ENCODE measurements at regions not wholly inside any gene's neighbourhood (a gene's known extent, or its start where the extent isn't known, plus 50 kb on each side); places are given as distances from the start of the nearest gene placed in this dataset.
"Not testable (repeated sequence)": the region's sequence is repeated elsewhere in the genome, so short reads cannot be mapped to it uniquely, and the experiment has no call there.

- no peak overlapping the region for H3K4me3 ChIP-seq (ENCODE audit: low read length)
- H3K27me3 ChIP-seq (replicated peaks; ENCODE audit: control insufficient read depth, insufficient read depth, low read length): peaks cover 14% of the 10 kb centered on the region
- H3K9ac ChIP-seq (ENCODE audit: low read length): no peak overlapping the region
- H3K4me1 ChIP-seq (ENCODE audit: control insufficient read depth, insufficient read depth, low read length): peaks cover 14% of the 10 kb centered on the region
- no peaks in the 10 kb centered on the region for H3K36me3 ChIP-seq (ENCODE audit: control insufficient read depth, insufficient read depth, low read length, severe bottlenecking)
- H3K9me3 ChIP-seq (ENCODE audit: control insufficient read depth, low read length): no peaks in the 10 kb centered on the region
- DNase-seq (ENCODE audit: low read depth): peak; percentile 73
Measured at GRCh38 chr3:197367081-197367780, 68.8 kb upstream of the DLG1 start.

DNA sequence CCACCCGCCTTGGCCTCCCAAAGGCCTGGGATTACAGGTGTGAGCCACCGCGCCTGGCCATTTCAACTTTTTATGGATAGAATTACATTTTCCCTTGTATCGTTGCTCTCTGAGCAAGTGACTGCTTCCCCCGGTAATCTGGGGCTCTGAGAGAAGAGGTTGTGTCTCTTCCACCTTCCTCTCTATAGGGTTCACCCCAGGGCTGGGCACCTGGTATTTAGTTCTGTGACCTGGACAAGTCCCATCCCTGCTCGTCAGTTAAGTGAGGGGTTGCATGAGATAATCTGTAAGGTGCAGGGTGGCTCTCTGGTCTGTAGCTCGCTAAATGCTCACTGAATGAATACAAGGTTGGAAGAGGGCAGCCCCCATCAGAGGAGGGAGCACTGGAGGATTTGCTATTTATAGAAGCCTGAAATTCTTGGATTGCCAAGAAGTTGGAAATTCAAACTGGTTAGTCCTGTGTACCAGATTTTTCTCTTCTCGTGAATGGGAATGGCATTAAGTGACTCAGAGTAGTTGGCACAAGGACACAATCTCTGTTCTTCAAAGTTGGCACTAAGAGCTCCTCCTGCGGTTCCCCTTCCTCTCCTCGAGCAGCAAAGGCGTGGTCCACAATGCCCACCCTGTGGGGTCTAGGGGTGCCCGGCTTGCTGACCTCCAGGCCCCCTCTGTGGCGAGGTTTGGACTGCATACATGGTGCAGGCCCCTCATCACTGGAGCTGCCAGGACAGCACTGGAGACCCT, 68.1 kb upstream of the DLG1 start:
- peaks cover 8% of the 10 kb centered on the region for H3K4me1 ChIP-seq (ENCODE audit: control insufficient read depth, insufficient read depth, low read length)
- H3K4me3 ChIP-seq (ENCODE audit: low read length): no peak overlapping the region
- DNase-seq (ENCODE audit: low read depth): no peak
- no peaks in the 10 kb centered on the region for H3K9me3 ChIP-seq (ENCODE audit: control insufficient read depth, low read length)
- no peak overlapping the region for H3K9ac ChIP-seq (ENCODE audit: low read length)
- no peaks in the 10 kb centered on the region for H3K36me3 ChIP-seq (ENCODE audit: control insufficient read depth, insufficient read depth, low read length, severe bottlenecking)
- peaks cover 14% of the 10 kb centered on the region for H3K27me3 ChIP-seq (replicated peaks; ENCODE audit: control insufficient read depth, insufficient read depth, low read length)

- Histone ChIP-seq H3K4me1 (ENCODE audit: control insufficient read depth, insufficient read depth, low read length) (peaks cover 6% of the 10 kb centered on the region), H3K9me3 (ENCODE audit: control insufficient read depth, low read length) (no peaks in the 10 kb centered on the region), H3K9ac (ENCODE audit: low read length) (no peak overlapping the region), H3K4me3 (ENCODE audit: low read length) (no peak overlapping the region), H3K27me3 (replicated peaks; ENCODE audit: control insufficient read depth, insufficient read depth, low read length) (peaks cover 14% of the 10 kb centered on the region), H3K36me3 (ENCODE audit: control insufficient read depth, insufficient read depth, low read length, severe bottlenecking) (no peaks in the 10 kb centered on the region)
- no peak for DNase-seq (ENCODE audit: low read depth)
Measured at GRCh38 chr3:197365586-197365985, 67.2 kb upstream of the DLG1 start.

- Histone ChIP-seq H3K27me3 (replicated peaks; ENCODE audit: control insufficient read depth, insufficient read depth, low read length) (peaks cover 14% of the 10 kb centered on the region), H3K36me3 (ENCODE audit: control insufficient read depth, insufficient read depth, low read length, severe bottlenecking) (no peaks in the 10 kb centered on the region), H3K9ac (ENCODE audit: low read length) (no peak overlapping the region), H3K4me3 (ENCODE audit: low read length) (no peak overlapping the region), H3K4me1 (ENCODE audit: control insufficient read depth, insufficient read depth, low read length) (no peaks in the 10 kb centered on the region), H3K9me3 (ENCODE audit: control insufficient read depth, low read length) (peaks cover 8% of the 10 kb centered on the region)
- DNase-seq (ENCODE audit: low read depth): no peak
Measured at GRCh38 chr3:197364410-197365071, 66.1 kb upstream of the DLG1 start.

DNA sequence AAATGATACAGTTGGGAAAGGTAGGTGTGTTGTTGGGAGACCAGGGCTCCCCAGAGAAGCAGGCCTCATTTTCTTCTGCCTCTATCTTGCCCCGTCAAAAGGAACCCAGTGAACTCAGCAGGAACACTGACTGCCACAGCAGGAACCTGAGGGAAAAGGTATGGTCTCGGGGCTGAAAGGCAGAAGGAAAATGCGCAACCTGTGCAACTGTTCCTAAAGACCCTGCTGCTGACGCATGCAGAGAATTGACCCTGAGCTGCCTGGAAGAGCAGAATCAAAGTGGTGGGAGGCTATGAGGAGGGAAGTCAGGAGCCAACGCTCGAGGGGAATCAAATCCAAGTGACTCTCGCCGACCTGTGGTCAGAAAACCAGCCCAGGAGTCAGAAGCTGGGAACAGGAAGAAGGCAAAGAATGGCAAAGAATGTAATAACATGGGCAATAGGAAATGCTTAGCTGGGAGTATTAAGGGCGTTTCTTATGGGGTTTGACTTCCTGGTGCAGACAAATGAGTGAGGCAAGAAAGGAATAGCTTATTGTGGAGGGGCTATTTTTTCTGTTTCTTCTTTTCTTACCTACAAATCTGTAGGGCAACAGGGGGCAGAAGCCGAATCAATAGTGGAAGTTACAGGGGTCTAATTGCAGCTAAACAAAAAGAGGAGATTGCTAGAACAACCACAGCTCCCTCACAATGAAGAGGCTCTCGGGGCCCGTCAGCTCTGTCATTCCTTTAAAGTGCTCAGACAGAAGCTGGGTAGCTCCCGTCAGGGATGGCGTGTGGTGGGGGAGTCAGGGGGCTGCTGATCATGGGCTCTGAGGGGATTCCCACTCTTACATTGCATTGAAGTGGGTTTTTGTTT, 65.4 kb upstream of the DLG1 start:
- Histone ChIP-seq H3K36me3 (ENCODE audit: control insufficient read depth, insufficient read depth, low read length, severe bottlenecking) (no peaks in the 10 kb centered on the region), H3K4me1 (ENCODE audit: control insufficient read depth, insufficient read depth, low read length) (no peaks in the 10 kb centered on the region), H3K9me3 (ENCODE audit: control insufficient read depth, low read length) (peaks cover 14% of the 10 kb centered on the region), H3K4me3 (ENCODE audit: low read length) (no peak overlapping the region), H3K9ac (ENCODE audit: low read length) (no peak overlapping the region), H3K27me3 (replicated peaks; ENCODE audit: control insufficient read depth, insufficient read depth, low read length) (peaks cover 14% of the 10 kb centered on the region)
- DNase-seq (ENCODE audit: low read depth): no peak

GRCh38 chr3:197362081-197362480, 63.7 kb upstream of the DLG1 start:
- Histone ChIP-seq H3K27me3 (replicated peaks; ENCODE audit: control insufficient read depth, insufficient read depth, low read length) (peaks cover 14% of the 10 kb centered on the region), H3K36me3 (ENCODE audit: control insufficient read depth, insufficient read depth, low read length, severe bottlenecking) (no peaks in the 10 kb centered on the region), H3K4me1 (ENCODE audit: control insufficient read depth, insufficient read depth, low read length) (no peaks in the 10 kb centered on the region), H3K9me3 (ENCODE audit: control insufficient read depth, low read length) (peaks cover 14% of the 10 kb centered on the region), H3K4me3 (ENCODE audit: low read length) (no peak overlapping the region), H3K9ac (ENCODE audit: low read length) (no peak overlapping the region)
- DNase-seq (ENCODE audit: low read depth): no peak

DNA sequence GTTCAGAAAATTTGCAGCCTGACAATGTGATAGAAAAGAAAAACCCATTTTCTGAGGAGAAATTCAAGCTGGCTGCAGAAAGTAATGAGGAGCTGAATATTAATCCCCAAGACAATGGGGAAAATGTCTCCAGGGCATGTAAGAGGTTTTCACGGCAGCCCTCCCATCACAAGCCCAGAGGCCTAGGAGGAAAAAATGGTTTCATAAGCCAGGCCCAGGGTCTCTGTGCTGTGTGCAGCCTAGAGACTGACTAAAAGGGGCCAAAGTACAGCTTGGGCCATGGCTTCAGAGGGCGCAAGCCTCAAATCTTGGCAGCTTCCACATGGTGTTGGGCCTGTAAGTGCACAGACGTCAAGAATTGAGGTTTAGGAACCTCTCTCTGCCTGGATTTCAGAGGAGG, 61.7 kb upstream of the DLG1 start:
- not testable (repeated sequence) for H3K36me3 ChIP-seq (ENCODE audit: control insufficient read depth, insufficient read depth, low read length, severe bottlenecking); H3K4me3 ChIP-seq (ENCODE audit: low read length); H3K9ac ChIP-seq (ENCODE audit: low read length); DNase-seq (ENCODE audit: low read depth); H3K4me1 ChIP-seq (ENCODE audit: control insufficient read depth, insufficient read depth, low read length)
- peaks cover 14% of the 10 kb centered on the region for H3K27me3 ChIP-seq (replicated peaks; ENCODE audit: control insufficient read depth, insufficient read depth, low read length)
- peaks cover 14% of the 10 kb centered on the region for H3K9me3 ChIP-seq (ENCODE audit: control insufficient read depth, low read length)

GRCh38 chr3:197359476-197359875, 61.1 kb upstream of the DLG1 start:
- not testable (repeated sequence) for H3K4me3 ChIP-seq (ENCODE audit: low read length); H3K36me3 ChIP-seq (ENCODE audit: control insufficient read depth, insufficient read depth, low read length, severe bottlenecking); H3K9ac ChIP-seq (ENCODE audit: low read length); DNase-seq (ENCODE audit: low read depth); H3K4me1 ChIP-seq (ENCODE audit: control insufficient read depth, insufficient read depth, low read length)
- Histone ChIP-seq H3K27me3 (replicated peaks; ENCODE audit: control insufficient read depth, insufficient read depth, low read length) (peaks cover 12% of the 10 kb centered on the region), H3K9me3 (ENCODE audit: control insufficient read depth, low read length) (peaks cover 14% of the 10 kb centered on the region)

GRCh38 chr3:197356741-197357140, 58.3 kb upstream of the DLG1 start:
- DNase-seq (ENCODE audit: low read depth): no peak
- peaks cover 14% of the 10 kb centered on the region for H3K9me3 ChIP-seq (ENCODE audit: control insufficient read depth, low read length)
- no peaks in the 10 kb centered on the region for H3K36me3 ChIP-seq (ENCODE audit: control insufficient read depth, insufficient read depth, low read length, severe bottlenecking)
- peak overlapping the region; percentile 49 for H3K9ac ChIP-seq (ENCODE audit: low read length)
- H3K27me3 ChIP-seq (replicated peaks; ENCODE audit: control insufficient read depth, insufficient read depth, low read length): no peaks in the 10 kb centered on the region
- H3K4me1 ChIP-seq (ENCODE audit: control insufficient read depth, insufficient read depth, low read length): peaks cover 22% of the 10 kb centered on the region
- peak overlapping the region; percentile 77 for H3K4me3 ChIP-seq (ENCODE audit: low read length)

DNA sequence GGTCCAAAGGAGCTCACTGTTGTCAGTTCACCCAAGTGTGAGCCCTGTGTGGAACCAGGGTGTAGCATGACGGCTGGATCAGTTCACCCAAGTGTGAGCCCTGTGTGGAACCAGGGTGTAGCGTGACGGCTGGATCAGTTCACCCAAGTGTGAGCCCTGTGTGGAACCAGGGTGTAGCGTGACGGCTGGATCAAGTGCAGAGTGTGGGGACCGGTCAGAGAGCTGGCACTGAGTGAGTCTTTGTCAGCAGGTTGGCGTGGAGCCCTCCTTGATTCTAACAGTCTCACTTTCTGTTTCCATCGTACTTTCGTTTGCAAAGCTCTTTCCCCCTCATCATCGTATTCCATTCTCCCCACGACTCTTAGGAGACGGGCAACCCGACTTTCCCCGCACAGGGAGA, 57.9 kb upstream of the DLG1 start:
- no peak for DNase-seq (ENCODE audit: low read depth)
- H3K4me1 ChIP-seq (ENCODE audit: control insufficient read depth, insufficient read depth, low read length): peaks cover 22% of the 10 kb centered on the region
- peak overlapping the region; percentile 77 for H3K4me3 ChIP-seq (ENCODE audit: low read length)
- H3K36me3 ChIP-seq (ENCODE audit: control insufficient read depth, insufficient read depth, low read length, severe bottlenecking): no peaks in the 10 kb centered on the region
- no peaks in the 10 kb centered on the region for H3K27me3 ChIP-seq (replicated peaks; ENCODE audit: control insufficient read depth, insufficient read depth, low read length)
- H3K9me3 ChIP-seq (ENCODE audit: control insufficient read depth, low read length): peaks cover 14% of the 10 kb centered on the region
- peak overlapping the region; percentile 49 for H3K9ac ChIP-seq (ENCODE audit: low read length)

DNA sequence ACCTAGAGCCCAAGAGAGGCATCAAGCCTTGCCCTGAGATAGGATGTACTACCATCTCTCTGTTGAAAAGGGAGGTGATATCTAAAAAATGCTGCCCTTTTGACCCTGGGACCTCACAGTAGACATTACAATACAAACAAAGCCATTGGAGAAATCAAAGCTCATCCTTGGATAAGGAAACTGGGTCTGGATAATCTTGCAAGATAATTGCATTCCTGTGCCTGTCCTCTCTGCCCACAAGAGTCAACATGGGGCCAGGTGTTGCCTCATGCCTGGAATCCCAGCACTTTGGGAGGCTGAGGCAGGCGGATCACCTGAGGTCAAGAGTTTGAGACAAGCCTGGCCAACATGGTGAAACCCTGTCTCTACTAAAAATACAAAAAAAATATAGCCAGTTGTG, 57.3 kb upstream of the DLG1 start:
- no peak for DNase-seq (ENCODE audit: low read depth)
- H3K4me3 ChIP-seq (ENCODE audit: low read length): no peak overlapping the region

More for the DNA sequence above, 57.3 kb upstream of the DLG1 start:
- peaks cover 14% of the 10 kb centered on the region for H3K9me3 ChIP-seq (ENCODE audit: control insufficient read depth, low read length)
- peaks cover 22% of the 10 kb centered on the region for H3K4me1 ChIP-seq (ENCODE audit: control insufficient read depth, insufficient read depth, low read length)
- no peaks in the 10 kb centered on the region for H3K27me3 ChIP-seq (replicated peaks; ENCODE audit: control insufficient read depth, insufficient read depth, low read length)
- H3K9ac ChIP-seq (ENCODE audit: low read length): no peak overlapping the region
- H3K36me3 ChIP-seq (ENCODE audit: control insufficient read depth, insufficient read depth, low read length, severe bottlenecking): no peaks in the 10 kb centered on the region
